Stimulated activated naive B cell treated with anti-CD40 and anti-IgM and Interleukin-4, amounts not matched to agents 10 μg/mL and 1 μg/mL and 100 μg/mL, for 72 hours (primary cell): ENCODE measurements at regions not wholly inside any gene's neighbourhood (a gene's known extent, or its start where the extent isn't known, plus 50 kb on each side); places are given as distances from the start of the nearest gene placed in this dataset.

Source experiments
- ATAC-seq, 2 donors: fragments of 150-1000 bp; cut with Tn5 transposase; replicated peaks; 2 replicates each; pipeline ENCODE4 v1.10.0; 2021; ENCODE audit warnings: moderate library complexity in 1 of 2
- DNase-seq: peaks from one replicate; pipeline ENCODE4 v3.0.0; 2021
- H3K27ac Mint-ChIP-seq: one replicate; pipeline ENCODE4 v1.8.0; 2022; ENCODE audit warnings: mild to moderate bottlenecking, mixed read lengths
- H3K27me3 Mint-ChIP-seq, 2 donors: one replicate each; pipeline ENCODE4 v1.8.0; 2022; ENCODE audit warnings: mixed read lengths in 2 of 2
- H3K36me3 Mint-ChIP-seq, 2 donors: one replicate each; pipeline ENCODE4 v1.8.0; 2022; ENCODE audit warnings: mixed read lengths in 2 of 2, mild to moderate bottlenecking in 1 of 2
- H3K4me1 Mint-ChIP-seq, 2 donors: one replicate each; pipeline ENCODE4 v1.8.0; 2022; ENCODE audit warnings: mixed read lengths in 2 of 2, mild to moderate bottlenecking in 1 of 2
- H3K4me3 Mint-ChIP-seq, 2 donors: one replicate each; pipeline ENCODE4 v1.8.0; 2022; ENCODE audit warnings: mild to moderate bottlenecking in 2 of 2, mixed read lengths in 2 of 2, moderate library complexity in 1 of 2
- H3K9me3 Mint-ChIP-seq, 2 donors: one replicate each; pipeline ENCODE4 v1.8.0; 2022; ENCODE audit warnings: mixed read lengths in 2 of 2, mild to moderate bottlenecking in 1 of 2

DNA sequence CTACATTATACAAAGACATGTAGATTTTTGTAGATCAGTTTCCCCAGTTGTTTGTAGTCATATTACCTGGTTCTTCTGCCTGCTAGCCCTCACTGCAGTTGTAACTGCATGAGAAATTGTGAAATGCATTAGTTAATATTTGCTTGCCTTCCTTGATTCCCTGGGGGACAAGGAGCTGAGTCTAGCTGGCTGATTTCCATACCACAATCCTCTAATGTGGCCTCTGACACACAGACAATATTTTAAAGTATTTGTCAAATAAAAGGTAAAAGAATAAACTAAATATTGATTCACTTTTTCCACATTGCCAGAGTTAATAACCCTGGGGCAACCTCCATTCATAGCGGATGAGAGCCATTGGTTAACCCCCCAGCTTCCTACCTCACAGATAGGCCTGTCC, 128.8 kb upstream of the TMEM132C start:
- DNase-seq (no peak), ATAC-seq (no peak)
- H3K27me3 Mint-ChIP-seq: no peaks in the 10 kb centered on the region
- peaks cover 0 to 5% of the 10 kb centered on the region in 2 donors for H3K9me3 Mint-ChIP-seq
- no peak overlapping the region for H3K27ac Mint-ChIP-seq
- H3K4me3 Mint-ChIP-seq: no peak overlapping the region
- H3K4me1 Mint-ChIP-seq: no peaks in the 10 kb centered on the region
- H3K36me3 Mint-ChIP-seq: no peaks in the 10 kb centered on the region

DNA sequence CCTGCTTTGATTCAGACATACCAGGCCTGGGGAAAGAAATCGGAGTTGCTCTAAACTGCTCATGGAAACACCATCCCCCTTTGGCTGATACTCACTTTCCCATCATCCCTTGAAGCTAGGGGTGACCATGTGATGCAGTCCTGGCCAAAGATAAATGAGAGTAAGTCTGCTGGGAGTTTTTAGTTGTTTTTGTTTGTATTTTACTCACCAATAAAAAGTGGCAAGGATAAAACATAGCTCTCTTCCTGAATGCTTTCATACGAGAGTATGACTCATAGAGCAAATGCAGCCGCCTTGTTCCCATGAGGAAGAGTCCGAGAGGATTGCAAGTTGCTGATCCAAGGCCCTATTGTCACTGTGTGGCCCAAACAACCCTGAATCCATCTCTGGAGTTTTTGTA, 126.4 kb upstream of the TMEM132C start:
- Mint-ChIP-seq H3K4me3 (no peak overlapping the region), H3K27me3 (no peaks in the 10 kb centered on the region), H3K4me1 (no peaks in the 10 kb centered on the region), H3K27ac (no peak overlapping the region), H3K36me3 (no peaks in the 10 kb centered on the region), H3K9me3 (peaks cover 0 to 6% of the 10 kb centered on the region in 2 donors)
- ATAC-seq (no peak), DNase-seq (no peak)

DNA sequence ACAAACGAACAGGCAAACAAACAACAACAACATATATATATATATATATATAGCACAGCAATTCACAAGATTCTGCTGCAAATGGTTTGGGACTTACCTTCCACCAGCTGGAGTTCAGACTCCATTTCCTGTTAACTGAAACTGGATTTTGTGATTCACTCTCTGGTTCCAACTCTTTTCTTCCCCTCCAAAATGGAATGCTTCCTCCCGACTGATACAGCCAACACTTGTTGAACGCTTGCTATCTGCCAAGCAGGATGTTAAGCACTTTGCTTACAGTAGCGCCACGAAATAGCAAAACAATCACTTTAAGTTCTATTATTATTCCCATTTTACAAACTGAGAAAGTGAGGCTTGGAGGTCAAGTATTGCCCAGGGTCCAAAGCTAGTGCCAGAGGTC, 116.0 kb upstream of the TMEM132C start:
- no peak for ATAC-seq
- peaks cover 3 to 5% of the 10 kb centered on the region in 2 donors for H3K9me3 Mint-ChIP-seq
- no peak overlapping the region for H3K27ac Mint-ChIP-seq
- H3K27me3 Mint-ChIP-seq: no peaks in the 10 kb centered on the region
- no peak for DNase-seq
- no peak overlapping the region for H3K4me3 Mint-ChIP-seq
- no peaks in the 10 kb centered on the region for H3K36me3 Mint-ChIP-seq
- no peaks in the 10 kb centered on the region for H3K4me1 Mint-ChIP-seq

DNA sequence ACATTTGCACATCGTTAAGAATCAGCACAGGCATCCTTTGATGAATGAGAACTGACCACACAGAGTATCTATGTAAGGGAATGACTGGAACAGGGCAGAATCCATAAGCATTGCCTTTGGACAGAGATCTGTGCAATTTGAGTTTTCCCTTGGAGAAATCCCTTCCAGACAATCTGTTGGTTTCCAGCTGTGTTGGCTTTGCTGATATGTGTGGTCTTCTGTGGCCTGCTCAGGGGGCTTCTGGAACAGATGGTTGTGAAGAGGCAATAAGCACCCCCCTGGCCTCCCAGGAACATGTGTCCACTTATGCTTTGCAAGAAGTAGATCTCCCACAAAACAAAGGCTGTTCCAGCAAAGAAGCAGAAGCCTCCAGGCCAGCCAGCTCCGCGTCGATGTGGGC, 111.4 kb upstream of the TMEM132C start:
- Mint-ChIP-seq H3K36me3 (no peaks in the 10 kb centered on the region), H3K4me3 (no peak overlapping the region), H3K9me3 (peaks cover 3 to 5% of the 10 kb centered on the region in 2 donors), H3K27me3 (no peaks in the 10 kb centered on the region), H3K27ac (no peak overlapping the region), H3K4me1 (no peaks in the 10 kb centered on the region)
- no peak for ATAC-seq
- no peak for DNase-seq

DNA sequence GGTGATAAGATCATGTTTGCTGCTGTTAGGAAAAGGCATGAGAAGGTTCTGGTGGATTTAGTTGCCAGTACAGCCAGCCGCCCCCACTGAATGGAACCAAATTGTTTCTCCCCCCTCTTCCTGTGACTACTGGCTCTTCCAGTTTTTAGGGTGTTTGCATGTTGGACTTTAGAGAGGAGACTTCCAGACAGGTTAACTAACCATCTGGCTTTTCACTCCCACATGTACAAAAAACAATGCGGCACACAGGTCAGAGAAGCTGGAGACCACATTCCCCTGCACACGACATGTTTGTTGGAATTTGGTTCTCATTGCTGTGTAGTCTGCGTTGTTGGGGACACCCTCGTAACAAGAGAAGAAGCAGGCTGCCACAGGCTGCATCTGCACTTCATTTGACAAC, 103.9 kb upstream of the TMEM132C start:
- DNase-seq (no peak), ATAC-seq (no peak)
- H3K4me3 Mint-ChIP-seq: no peak overlapping the region
- no peaks in the 10 kb centered on the region for H3K4me1 Mint-ChIP-seq
- no peak overlapping the region for H3K27ac Mint-ChIP-seq
- H3K27me3 Mint-ChIP-seq: no peaks in the 10 kb centered on the region
- H3K36me3 Mint-ChIP-seq: no peaks in the 10 kb centered on the region
- H3K9me3 Mint-ChIP-seq: peaks cover 0 to under 1% of the 10 kb centered on the region in 2 donors

DNA sequence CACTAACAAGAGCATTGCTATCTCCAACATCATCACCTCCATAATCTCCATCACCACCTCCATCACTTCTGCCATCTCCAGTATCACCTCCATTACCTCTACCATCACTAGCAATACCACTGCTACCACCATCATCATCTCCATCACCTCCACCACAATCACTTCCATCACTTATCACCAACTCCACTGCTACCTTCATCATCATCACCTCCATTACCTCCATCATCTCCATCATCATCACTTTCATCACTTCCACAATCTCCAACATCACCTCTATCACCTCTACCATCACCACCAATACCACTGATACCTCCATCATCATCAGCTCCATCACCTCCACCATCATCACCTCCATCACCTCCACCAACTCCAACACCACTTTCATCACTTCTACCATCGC, 102.4 kb upstream of the TMEM132C start:
- H3K4me1 Mint-ChIP-seq: no peaks in the 10 kb centered on the region
- no peak for ATAC-seq
- no peaks in the 10 kb centered on the region for H3K36me3 Mint-ChIP-seq

DNA sequence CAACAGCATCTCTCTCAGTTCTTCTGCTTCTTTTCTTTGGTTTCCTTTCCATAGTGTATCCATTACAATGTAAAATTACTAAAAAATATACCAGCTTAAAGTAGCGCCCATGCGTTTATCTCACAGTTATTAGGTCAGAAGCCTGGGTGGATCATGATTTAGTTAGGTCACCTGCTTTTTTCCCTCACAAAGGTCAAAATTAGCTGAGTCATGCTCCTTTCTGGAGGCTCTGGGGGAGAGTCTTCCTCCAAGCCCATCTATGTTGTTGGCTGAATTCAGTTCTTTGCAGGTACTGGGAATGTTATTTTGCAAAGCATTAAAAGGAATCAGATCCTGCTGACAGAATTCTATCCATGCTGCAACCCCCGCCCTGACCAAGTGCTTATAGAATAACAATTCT, 101.6 kb upstream of the TMEM132C start:
- H3K36me3 Mint-ChIP-seq: no peaks in the 10 kb centered on the region
- DNase-seq (no peak), ATAC-seq (no peak)
- H3K27me3 Mint-ChIP-seq: no peaks in the 10 kb centered on the region
- H3K27ac Mint-ChIP-seq: no peak overlapping the region
- H3K9me3 Mint-ChIP-seq: peaks cover 2 to 8% of the 10 kb centered on the region in 2 donors
- no peak overlapping the region for H3K4me3 Mint-ChIP-seq
- H3K4me1 Mint-ChIP-seq: no peaks in the 10 kb centered on the region

More for the DNA sequence above, 102.4 kb upstream of the TMEM132C start:
- Mint-ChIP-seq H3K27ac (no peak overlapping the region), H3K4me3 (no peak overlapping the region), H3K9me3 (peaks cover 2 to 8% of the 10 kb centered on the region in 2 donors), H3K27me3 (no peaks in the 10 kb centered on the region)
- no peak for DNase-seq

DNA sequence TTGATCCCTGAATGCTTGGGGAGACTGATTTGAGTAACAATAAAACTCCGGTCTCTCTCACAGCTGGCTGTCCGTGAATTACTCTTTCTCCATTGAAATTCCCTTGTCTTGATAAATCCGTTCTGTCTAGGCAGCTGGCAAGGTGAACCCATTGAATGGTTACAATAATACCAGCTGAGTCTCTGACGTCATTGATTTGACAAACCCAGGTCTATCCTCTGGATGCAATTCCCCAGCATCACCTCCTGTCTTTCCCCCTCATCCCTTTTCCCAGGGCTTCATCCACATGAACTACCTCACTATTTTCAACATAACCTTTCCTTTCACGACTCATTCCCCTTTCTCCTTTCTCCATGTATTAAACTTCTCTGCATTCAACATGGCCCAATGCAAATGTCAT, 98.7 kb upstream of the TMEM132C start:
- Mint-ChIP-seq H3K4me1 (no peaks in the 10 kb centered on the region), H3K9me3 (peaks cover 2 to 8% of the 10 kb centered on the region in 2 donors)

DNA sequence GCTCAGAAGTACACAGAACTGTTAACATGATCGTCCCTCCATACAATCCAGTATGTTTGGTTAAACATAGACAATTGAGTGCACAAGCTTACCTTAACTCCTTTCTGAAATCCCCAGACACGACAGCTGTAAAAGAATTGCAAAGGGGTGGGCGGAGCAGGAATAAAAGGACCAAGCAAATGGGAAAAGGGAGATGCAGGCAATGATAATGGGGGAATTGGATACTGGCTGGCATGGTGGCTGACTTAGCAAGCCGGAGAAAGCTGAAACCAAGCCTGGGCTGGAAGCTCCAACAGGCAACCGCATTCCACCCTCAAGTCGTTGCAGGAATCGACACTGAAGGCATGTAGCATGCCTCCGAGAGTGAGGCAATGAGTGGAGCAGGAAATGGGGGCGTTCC, 96.8 kb upstream of the TMEM132C start:
- Mint-ChIP-seq H3K4me3 (no peak overlapping the region), H3K4me1 (no peaks in the 10 kb centered on the region), H3K27ac (no peak overlapping the region), H3K27me3 (no peaks in the 10 kb centered on the region), H3K9me3 (peaks cover 2 to 11% of the 10 kb centered on the region in 2 donors), H3K36me3 (no peaks in the 10 kb centered on the region)
- DNase-seq (no peak), ATAC-seq (no peak)

More for the DNA sequence above, 98.7 kb upstream of the TMEM132C start:
- no peak for DNase-seq
- H3K4me3 Mint-ChIP-seq: no peak overlapping the region
- ATAC-seq: no peak
- H3K36me3 Mint-ChIP-seq: no peaks in the 10 kb centered on the region
- no peak overlapping the region for H3K27ac Mint-ChIP-seq
- H3K27me3 Mint-ChIP-seq: no peaks in the 10 kb centered on the region

DNA sequence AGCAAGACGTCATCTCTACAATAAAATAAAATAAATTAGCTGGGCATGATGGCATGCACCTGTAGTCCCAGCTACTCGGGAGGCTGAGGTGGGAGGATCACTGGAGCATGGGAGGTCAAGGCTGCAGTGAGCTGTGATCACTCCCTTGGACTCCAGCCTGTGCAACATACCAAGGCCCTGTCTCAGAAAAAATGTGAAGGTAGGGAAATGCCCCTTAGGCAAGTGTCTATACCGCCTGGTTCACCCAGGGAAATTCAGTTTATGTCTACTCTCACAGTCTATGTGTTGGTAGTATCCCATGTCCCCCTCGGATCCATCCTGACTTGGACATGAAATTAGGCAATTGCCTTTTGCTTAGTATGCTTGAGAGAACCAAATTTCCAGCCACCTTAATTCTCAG, 88.4 kb upstream of the TMEM132C start:
- no peaks in the 10 kb centered on the region for H3K27me3 Mint-ChIP-seq
- ATAC-seq: no peak
- H3K4me3 Mint-ChIP-seq: no peak overlapping the region
- no peaks in the 10 kb centered on the region for H3K4me1 Mint-ChIP-seq
- H3K27ac Mint-ChIP-seq: no peak overlapping the region
- peaks cover 0 to 2% of the 10 kb centered on the region in 2 donors for H3K36me3 Mint-ChIP-seq
- no peak for DNase-seq
- H3K9me3 Mint-ChIP-seq: peaks cover 8 to 10% of the 10 kb centered on the region in 2 donors

DNA sequence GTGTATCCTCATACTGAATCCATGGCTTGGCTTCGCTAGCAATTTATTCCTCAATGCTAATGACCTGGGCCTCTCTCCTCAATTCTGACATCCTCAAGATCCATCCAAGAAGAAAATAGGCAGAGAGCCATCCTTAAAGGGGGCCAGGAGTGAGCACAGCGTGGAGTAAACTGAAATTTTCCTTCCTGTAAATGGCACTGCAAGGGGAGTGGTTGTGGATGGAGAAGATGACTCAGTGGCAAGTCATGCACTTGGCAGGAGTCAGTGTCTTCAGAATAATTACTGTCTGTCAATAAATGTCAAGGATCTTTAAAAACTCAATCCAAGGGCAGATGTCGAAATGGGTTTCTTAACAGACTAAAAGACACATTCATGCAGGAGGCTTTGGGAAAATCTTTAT, 88.0 kb upstream of the TMEM132C start:
- no peak for ATAC-seq
- Mint-ChIP-seq H3K36me3 (peaks cover 0 to 2% of the 10 kb centered on the region in 2 donors), H3K27ac (no peak overlapping the region), H3K4me1 (no peaks in the 10 kb centered on the region), H3K9me3 (peaks cover 7 to 8% of the 10 kb centered on the region in 2 donors), H3K27me3 (no peaks in the 10 kb centered on the region), H3K4me3 (no peak overlapping the region)
- DNase-seq: no peak

DNA sequence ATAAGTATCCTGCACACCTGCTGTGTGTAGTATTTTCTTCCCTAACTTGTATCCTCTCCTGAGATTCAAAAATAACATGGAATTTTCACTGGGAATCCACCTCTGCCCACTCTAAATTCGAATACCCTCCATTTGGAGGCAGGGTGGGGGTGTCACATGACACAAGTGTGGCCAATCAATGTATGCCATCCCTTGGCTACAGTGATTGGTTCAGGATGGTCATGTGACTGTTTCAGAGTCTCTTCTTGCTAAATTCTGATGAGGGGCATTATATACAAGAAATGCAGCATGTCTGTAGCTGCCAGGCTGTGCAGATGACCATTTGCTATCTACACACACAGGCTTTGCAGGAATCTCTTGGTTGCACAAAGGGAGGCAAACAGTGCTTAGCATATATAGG, 86.8 kb upstream of the TMEM132C start:
- Mint-ChIP-seq H3K4me3 (no peak overlapping the region), H3K4me1 (no peaks in the 10 kb centered on the region), H3K36me3 (peaks cover 0 to 2% of the 10 kb centered on the region in 2 donors), H3K27me3 (no peaks in the 10 kb centered on the region), H3K27ac (no peak overlapping the region), H3K9me3 (peaks cover 7 to 8% of the 10 kb centered on the region in 2 donors)
- ATAC-seq: no peak
- no peak for DNase-seq

DNA sequence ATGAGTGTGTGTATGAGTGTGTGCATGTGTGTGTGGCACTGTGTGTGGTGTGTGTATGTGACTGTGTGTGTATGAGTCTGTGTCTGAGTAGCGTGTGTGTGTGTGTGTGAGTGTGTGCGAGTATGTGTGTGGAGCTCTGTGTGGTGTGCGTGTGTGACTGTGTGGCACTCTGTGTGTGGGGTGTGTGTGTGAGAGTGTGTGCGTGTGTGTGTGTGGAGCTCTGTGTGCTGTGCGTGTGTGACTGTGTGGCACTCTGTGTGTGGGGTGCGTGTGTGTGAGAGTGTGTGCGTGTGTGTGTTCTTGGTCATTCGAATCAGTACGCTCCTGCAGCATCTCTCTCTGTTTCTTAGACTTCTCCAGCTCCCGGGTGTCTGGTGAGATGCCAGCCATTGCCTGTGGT, 76.9 kb upstream of the TMEM132C start:
- no peak for ATAC-seq

DNA sequence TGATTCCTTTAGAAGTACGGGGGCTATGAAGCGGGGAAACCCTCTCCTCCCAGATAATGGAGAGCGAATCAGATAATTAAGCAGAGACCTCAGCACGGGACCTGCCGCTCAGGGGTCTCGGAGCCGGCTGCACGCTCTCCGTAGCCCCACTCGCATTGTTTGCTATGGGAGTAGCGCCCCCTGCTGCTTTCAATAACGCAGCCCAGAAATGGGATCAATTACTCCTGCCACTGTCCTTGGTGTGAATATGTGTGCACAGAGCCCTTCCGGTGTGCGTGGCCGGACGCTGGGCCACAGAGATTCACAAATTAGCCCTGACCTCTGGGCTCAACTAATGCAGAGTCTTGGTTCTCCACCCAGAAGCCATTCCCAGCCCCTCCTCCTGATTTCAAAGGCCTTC, 76.4 kb upstream of the TMEM132C start:
- no peak for ATAC-seq
- Mint-ChIP-seq H3K36me3 (no peaks in the 10 kb centered on the region), H3K9me3 (peaks cover 0 to 3% of the 10 kb centered on the region in 2 donors), H3K27me3 (no peaks in the 10 kb centered on the region), H3K4me3 (no peak overlapping the region), H3K27ac (no peak overlapping the region), H3K4me1 (no peaks in the 10 kb centered on the region)
- no peak for DNase-seq

More for the DNA sequence above, 76.9 kb upstream of the TMEM132C start:
- Mint-ChIP-seq H3K36me3 (no peaks in the 10 kb centered on the region), H3K4me1 (no peaks in the 10 kb centered on the region), H3K4me3 (no peak overlapping the region), H3K27me3 (no peaks in the 10 kb centered on the region), H3K27ac (no peak overlapping the region), H3K9me3 (peaks cover 0 to 3% of the 10 kb centered on the region in 2 donors)
- no peak for DNase-seq

DNA sequence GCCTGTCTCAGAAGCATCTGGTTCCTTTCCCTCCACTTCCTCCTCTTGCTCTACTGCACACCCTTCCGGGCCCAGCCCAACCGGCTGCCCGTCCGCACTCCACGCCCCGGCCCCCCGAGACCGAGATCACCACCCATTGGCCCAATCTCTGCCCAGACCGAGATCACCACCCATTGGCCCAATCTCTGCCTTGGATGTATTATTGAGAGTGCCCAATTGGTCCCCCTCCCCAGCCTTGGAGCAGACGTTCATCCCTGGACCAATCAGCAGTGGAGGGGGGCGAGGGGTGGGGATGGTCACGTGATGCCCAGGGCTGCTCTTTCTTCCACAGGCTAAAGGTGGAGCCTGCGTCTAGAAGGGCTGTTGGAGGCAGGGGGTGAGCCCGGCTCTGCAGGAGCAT, 75.6 kb upstream of the TMEM132C start:
- Mint-ChIP-seq H3K36me3 (no peaks in the 10 kb centered on the region), H3K4me1 (no peaks in the 10 kb centered on the region), H3K4me3 (no peak overlapping the region), H3K27me3 (no peaks in the 10 kb centered on the region), H3K9me3 (peaks cover 0 to 3% of the 10 kb centered on the region in 2 donors), H3K27ac (no peak overlapping the region)
- DNase-seq (no peak), ATAC-seq (no peak)

DNA sequence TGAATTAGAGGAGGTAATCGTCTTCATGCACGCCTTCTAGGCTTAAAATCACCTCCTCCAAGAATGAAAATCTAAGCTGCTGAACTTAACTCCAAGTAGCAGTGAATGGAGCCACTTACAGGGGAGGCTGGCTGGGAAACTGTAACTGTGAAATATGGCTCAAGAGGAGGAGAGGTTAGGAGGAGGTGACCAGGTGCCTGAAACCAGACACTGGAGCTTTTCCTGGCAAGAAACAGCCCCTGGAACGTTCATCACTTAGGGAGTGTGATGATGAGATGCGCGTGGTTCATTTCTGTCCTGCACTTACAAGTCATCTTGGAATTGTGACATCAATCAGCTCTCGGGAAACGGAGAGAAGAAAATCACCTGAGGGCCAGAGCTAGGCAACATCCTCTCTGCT, 62.3 kb upstream of the TMEM132C start:
- ATAC-seq: no peak
- H3K4me1 Mint-ChIP-seq: no peaks in the 10 kb centered on the region
- no peaks in the 10 kb centered on the region for H3K36me3 Mint-ChIP-seq
- H3K27me3 Mint-ChIP-seq: no peaks in the 10 kb centered on the region
- DNase-seq: no peak
- H3K27ac Mint-ChIP-seq: no peak overlapping the region
- peaks cover 6 to 13% of the 10 kb centered on the region in 2 donors for H3K9me3 Mint-ChIP-seq
- H3K4me3 Mint-ChIP-seq: no peak overlapping the region
